Fibroblast of mammary gland (primary cell): ENCODE measurements at regions not wholly inside any gene's neighbourhood (a gene's known extent, or its start where the extent isn't known, plus 50 kb on each side); places are given as distances from the start of the nearest gene placed in this dataset.

Experiments used
- DNase-seq: peaks from one replicate; pipeline ENCODE4 v3.0.0-alpha.2; 2010; ENCODE audit warnings: low read depth
- H3K4me3 ChIP-seq: 2 replicates; pipeline ENCODE4 v1.5.1; 2011; ENCODE audit warnings: low read depth, mild to moderate bottlenecking, low read length, moderate library complexity; ENCODE audit not compliant: control insufficient read depth
- TF ChIP-seq, protein P1 (sequence below): conservative IDR thresholded peaks from 2 replicates; pipeline ENCODE4 v1.5.1; 2011; ENCODE audit warnings: low read depth, low read length, inconsistent platforms; ENCODE audit not compliant: control insufficient read depth, insufficient read depth

DNA sequence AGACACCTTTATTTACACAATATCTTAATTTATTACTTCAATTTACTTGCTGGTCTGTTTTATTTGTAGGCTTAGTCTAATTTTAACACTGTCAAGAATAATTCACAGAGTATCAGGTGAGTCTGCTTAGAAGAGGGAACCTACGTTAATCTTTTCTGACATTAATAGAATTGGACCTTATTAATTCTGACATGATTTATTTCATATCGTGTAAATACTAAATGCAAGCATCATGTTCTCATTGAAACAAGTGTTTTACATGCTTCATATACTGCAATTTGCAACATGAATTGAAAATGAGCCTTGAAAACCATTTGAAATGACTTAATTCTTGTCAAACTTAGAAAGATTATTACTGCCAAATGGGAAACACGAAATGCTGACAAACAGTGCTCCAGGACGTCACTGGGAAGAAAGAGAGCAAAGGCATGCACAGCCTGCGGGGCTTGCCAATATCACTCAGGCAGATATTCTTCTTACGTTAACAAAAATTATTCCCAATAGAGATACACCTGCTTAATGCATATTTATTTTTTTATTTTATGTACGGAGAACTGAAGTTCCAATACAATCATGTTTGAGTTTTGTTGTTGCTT lies 282.0 kb upstream of the AKR1E2 start:
- H3K4me3 ChIP-seq: no peak overlapping the region
- TF ChIP-seq, protein P1, sequence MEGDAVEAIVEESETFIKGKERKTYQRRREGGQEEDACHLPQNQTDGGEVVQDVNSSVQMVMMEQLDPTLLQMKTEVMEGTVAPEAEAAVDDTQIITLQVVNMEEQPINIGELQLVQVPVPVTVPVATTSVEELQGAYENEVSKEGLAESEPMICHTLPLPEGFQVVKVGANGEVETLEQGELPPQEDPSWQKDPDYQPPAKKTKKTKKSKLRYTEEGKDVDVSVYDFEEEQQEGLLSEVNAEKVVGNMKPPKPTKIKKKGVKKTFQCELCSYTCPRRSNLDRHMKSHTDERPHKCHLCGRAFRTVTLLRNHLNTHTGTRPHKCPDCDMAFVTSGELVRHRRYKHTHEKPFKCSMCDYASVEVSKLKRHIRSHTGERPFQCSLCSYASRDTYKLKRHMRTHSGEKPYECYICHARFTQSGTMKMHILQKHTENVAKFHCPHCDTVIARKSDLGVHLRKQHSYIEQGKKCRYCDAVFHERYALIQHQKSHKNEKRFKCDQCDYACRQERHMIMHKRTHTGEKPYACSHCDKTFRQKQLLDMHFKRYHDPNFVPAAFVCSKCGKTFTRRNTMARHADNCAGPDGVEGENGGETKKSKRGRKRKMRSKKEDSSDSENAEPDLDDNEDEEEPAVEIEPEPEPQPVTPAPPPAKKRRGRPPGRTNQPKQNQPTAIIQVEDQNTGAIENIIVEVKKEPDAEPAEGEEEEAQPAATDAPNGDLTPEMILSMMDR: no peak
- DNase-seq: peak; percentile 76

DNA sequence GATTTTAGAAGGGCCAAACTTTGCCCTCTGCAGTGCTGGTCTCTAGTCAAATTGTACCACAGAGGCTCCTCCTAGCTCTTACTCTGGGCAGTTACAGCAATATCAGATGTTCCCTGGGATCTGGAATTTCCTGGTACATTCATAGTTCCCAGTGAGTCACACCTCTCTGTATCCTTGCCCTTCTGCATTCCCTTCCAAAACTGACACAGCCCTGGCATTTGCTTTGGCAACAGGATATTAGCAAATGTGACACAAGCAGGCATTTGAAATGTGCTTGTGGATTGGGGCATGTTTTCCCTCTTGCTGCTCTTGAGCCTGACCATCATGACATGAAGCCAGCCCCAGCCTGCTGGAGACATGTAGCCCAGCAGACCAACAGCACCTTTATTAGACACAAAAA lies 284.7 kb upstream of the AKR1E2 start:
- no peak overlapping the region for H3K4me3 ChIP-seq
- DNase-seq: peak; percentile 99
- TF ChIP-seq, protein P1: peak; percentile 60

DNA sequence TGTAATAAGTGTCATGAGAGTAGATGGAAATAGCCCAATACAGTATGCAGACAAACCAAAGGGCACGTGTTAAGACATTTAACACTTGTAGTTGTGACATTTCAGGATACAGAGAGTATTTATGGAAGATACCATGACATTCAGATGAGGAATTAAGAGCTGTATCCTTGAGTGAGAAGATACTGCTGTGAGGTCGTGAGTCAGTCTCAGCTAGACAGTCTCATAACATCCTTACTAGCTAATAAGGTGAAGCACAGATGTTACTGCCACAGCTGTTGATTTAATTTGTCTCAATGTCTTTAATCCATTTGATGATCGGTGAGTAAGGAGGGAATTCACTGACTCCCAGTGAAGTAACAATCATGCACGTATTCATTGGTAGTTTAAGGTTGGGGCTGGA lies 288.0 kb upstream of the AKR1E2 start:
- TF ChIP-seq, protein P1: no peak
- DNase-seq: peak; percentile 26
- no peak overlapping the region for H3K4me3 ChIP-seq

DNA sequence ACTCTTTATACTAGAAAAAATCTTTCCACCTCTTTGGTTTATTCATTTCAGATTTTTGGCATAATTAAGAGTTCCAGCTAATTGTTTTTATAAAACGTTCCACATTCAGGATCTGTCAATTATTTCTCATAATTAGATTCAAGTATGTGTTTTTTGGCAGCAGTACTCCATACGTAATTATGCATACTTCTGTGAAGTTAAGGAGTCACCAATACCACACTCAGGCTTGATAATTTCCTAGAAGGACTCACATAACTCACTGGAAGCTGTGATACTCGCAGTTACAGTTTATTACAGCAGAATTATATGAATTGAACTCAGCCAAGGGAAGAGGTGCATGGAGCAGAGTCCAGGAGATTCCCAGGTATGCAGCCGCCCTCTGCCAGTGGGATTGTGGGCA lies 290.5 kb upstream of the AKR1E2 start:
- no peak overlapping the region for H3K4me3 ChIP-seq
- TF ChIP-seq, protein P1: no peak
- DNase-seq: no peak

DNA sequence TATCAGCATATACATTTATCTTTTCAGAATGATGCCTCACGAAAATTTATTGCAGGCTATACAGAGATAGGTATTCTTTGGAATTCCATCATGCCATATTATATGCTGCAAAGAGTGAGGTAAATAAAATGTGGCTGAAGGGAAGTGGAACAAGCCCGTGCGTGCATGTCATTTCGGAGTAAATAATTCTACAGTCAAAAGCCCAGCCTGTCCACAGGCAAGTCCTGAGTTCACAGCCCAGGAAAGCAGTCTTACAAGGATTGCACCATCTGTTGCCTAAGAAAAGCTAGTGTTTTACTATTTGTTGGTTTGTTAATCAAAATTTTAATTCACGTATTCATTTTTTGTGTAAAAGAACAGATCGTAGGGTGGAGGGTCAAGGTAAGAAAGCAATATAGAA lies 292.4 kb upstream of the AKR1E2 start:
- peak; percentile 47 for DNase-seq
- no peak overlapping the region for H3K4me3 ChIP-seq
- TF ChIP-seq, protein P1: no peak

DNA sequence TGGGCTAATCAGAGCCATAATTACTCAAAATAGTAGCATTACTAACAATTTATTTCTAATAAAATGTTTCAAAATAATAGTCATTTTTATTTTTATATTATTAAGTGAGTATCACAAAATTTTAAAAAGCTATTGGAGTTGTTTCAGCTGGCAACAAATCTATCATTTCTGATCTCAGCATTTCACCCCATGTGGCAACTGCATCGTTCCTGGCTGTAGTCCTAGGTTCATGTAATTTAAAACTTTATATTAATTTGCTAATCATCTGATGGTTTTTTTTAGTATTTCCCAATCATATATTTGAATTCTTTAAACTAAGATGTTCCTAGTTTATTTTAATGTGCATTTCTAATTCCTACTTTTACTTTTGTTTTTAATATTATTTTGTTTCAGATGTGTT lies 293.0 kb upstream of the AKR1E2 start:
- DNase-seq: peak; percentile 83
- H3K4me3 ChIP-seq: no peak overlapping the region
- TF ChIP-seq, protein P1: no peak

DNA sequence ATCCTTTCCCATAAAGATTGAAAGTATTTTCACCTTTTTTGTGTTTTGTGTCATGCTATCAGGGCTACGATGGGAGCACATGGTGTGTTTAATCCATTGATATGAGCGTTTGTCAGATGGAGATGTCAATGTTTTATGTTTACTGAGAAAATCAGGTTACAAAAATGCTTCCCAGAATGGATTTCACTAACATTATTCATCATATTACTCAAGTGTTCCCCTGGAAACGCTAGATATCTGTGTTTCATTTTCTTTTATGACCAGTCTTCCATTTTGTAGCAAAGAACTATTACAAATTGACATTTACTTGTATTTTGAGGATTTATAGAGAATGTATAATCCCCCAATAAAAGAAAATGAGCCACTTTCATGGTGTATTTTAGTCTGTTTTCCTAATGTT lies 293.5 kb upstream of the AKR1E2 start:
- DNase-seq: peak; percentile 95
- H3K4me3 ChIP-seq: no peak overlapping the region
- TF ChIP-seq, protein P1: no peak
